ENCODE measurements at regions not wholly inside any gene's neighbourhood (a gene's known extent, or its start where the extent isn't known, plus 50 kb on each side); places are given as distances from the start of the nearest gene placed in this dataset.

GRCh38 chr1:234745844-234746797 lies 136.1 kb upstream of the IRF2BP2 start (continued):
- TF ChIP-seq ETV5 (CRISPR knock-in tag; IDR thresholded peaks at IDR 0.05; ENCODE audit: low read depth) (no peak), SP2 (IDR thresholded peaks at IDR 0.05; ENCODE audit: extremely low read depth, low read depth, low read length, poor library complexity, severe bottlenecking) (no peak), ATF1 (CRISPR knock-in tag; IDR thresholded peaks at IDR 0.05) (no peak), ATF1 (tag; IDR thresholded peaks at IDR 0.05) (peak; percentile 41; the same call in 1 of the 2 replicates), MED1 (CRISPR knock-in tag; IDR thresholded peaks at IDR 0.05; ENCODE audit: borderline replicate concordance) (no peak), ZBTB43 (CRISPR knock-in tag; IDR thresholded peaks at IDR 0.05) (no peak), TAF15 (IDR thresholded peaks at IDR 0.05; ENCODE audit: low read depth, low read length) (no peak), SOX6 (IDR thresholded peaks at IDR 0.05) (peak; percentile 49; the same call in 1 of the 2 replicates), ZNF511 (CRISPR knock-in tag; IDR thresholded peaks at IDR 0.05) (no peak), SMARCE1 (IDR thresholded peaks at IDR 0.05) (peak; percentile 91), ZNF184 (CRISPR knock-in tag; IDR thresholded peaks at IDR 0.05) (no peak), JUND (IDR thresholded peaks at IDR 0.05; ENCODE audit: borderline replicate concordance, low read depth, low read length) (peak; percentile 99), JUND (tag; IDR thresholded peaks at IDR 0.05; ENCODE audit: borderline replicate concordance, low read depth, low read length) (peak; percentile 97), CUX1 (CRISPR knock-in tag; IDR thresholded peaks at IDR 0.05) (no peak), FOXJ3 (CRISPR knock-in tag; IDR thresholded peaks at IDR 0.05) (no peak), CBFA2T3 (IDR thresholded peaks at IDR 0.05) (peak; percentile 44; the same call in 1 of the 2 replicates), MYNN (IDR thresholded peaks at IDR 0.05) (no peak), MYNN (CRISPR knock-in tag; IDR thresholded peaks at IDR 0.05) (no peak)

All from K562 (cell line).